Inferior parietal cortex (tissue), 1 donor: ENCODE measurements at regions not wholly inside any gene's neighbourhood (a gene's known extent, or its start where the extent isn't known, plus 50 kb on each side); places are given as distances from the start of the nearest gene placed in this dataset.
"Not testable (repeated sequence)": the region's sequence is repeated elsewhere in the genome, so short reads cannot be mapped to it uniquely, and the experiment has no call there.

Experiments
- DNase-seq: peaks from one replicate; pipeline ENCODE4 v3.0.0-alpha.2; 2016; ENCODE audit errors: extremely low spot score

DNA sequence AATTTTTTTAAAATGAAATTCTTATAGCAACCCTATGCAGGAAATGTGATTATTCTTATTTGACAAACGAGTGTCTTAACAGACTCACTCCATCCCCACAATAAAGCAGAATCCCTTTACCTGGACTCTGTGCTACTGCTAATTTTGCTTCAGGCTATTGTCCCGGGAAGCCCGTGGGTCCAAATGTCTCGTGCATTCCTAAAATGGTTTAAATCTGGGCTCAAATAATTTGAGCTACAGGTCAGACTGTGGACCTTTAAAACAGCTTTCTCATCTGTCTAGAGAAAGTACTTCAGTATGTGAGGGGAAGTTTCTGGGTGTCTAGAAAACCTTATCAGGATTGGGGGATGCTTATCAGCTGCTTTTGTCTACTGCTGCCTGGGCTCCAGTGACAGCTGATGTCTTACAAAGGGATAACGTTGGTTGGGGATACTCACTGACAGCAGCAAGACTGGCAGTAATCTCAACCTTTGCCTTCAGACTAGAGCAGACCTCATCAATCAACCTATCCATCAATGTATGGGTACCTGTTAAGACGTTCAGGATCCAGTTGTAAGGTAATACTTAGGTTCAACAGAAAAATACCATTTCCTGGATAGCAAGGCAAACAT lies 197.9 kb upstream of the CDH11 start:
- DNase-seq, result no peak

DNA sequence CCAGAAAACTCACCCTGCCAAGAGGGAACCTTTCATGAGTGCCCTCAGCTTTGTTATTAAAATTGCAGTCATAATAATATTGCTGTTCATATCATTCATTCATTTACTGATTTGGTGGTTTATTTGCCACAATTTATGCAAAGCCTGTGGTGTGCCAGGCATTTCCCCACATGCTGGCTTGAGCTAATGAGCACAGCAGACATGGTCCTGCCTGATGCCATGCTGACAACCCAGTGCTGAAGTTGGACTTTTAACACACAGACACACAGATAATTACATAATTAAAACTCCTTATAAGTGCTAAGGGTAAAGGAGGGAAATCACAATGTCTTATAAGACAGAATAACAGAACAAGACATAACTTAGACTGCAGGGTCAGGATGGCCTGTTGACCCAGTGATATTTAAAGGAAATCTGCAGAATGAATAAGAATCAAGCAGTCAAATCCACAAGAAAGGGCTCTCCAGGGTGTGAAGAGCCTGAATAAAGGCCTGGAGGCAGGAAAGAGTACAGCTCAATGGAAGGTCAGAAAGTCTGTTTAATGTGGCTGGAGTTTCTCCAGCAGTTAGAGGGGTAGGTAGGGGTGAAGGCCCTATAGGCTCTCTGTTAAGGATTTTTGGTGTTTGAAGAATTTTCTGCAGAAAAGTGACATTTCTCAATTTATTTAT lies 196.9 kb upstream of the CDH11 start:
- DNase-seq, result no peak

DNA sequence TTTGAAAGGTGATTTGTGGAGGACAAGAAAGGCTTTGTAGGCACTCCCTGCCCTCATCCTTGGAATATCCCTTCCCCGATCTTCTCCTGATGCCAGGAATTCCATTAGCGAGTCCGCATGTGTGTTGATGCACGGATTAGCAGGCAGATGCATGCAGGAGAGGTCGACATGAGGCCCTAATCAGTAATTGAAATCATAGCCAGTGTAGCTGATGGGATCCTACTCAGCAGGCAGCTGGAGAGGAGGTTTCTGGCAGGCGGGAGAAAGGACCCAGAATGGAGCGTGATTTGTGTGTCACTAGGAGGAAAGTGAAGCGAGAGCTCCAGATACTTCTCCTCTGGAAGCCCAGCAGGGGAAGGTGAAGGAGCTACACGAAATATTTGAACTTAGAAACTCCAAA lies 196.3 kb upstream of the CDH11 start:
- no peak for DNase-seq

DNA sequence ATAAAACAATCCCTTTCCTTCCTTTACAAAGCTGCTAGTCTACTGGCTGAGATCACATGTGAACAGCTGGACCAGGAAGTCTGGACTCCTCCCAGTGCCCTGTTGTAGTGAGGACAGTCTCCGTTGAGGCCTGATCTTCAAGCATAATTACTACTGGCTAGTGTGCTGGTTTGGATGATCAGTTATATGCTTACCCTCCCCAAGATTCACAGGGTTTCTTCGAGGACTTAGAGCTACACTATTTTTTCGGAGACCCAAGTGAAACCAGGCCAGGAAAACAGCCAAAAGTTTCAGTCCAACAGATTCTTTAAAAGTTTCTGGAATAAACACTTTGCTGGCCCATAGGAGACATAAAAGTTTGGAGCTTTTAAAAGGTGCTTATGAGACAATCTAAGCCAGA lies 194.9 kb upstream of the CDH11 start:
- DNase-seq, result no peak

DNA sequence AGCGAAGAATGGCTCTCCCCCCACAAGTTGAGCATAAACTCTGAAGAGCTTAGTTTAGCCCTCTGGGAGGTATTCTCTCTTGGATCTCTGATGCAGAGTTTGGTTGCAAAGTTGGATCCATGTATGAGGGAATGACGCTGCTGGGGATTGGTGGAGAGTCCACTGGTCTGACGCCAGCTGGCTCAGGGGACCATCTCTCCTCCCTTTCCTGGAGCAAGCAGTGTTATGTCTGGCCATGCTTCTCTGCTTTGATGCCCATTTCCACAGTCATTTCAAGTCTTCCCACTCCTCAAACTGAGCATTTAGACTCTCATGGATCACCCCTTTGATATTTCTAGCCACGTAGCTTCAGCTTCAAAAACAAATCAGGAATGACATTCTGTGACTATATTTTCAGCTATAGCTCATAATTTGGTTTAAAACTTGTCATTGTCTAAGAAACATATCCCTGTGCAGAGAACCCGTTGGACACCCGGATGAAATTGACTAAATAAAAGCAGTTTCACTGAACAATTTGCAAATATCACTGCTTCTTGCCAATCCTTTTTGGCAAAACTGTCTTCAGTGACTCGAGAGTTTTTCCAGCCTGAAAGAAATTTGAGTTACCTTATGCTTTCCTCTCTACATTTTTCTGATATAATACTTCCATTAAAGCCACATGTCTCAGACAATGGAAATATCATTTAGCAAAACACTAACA lies 193.4 kb upstream of the CDH11 start:
- DNase-seq, result no peak

DNA sequence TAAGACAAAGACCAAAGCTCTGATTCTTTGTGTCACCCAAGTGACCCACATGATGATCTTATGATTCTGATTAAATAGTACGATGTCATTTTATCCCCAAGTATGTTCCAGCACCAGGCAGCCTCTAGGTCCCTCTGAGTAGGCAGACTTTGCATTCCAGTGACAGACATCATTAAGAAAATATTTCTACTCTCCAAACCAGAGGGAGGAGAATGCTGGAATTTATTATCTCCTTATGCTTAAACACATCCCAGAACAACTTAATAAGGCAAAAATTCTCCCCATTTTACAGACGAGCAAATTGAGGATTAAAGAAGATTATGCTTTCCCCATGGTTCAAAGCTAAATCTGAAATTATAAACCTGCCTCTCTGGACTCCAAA lies 192.8 kb upstream of the CDH11 start:
- DNase-seq, result no peak

DNA sequence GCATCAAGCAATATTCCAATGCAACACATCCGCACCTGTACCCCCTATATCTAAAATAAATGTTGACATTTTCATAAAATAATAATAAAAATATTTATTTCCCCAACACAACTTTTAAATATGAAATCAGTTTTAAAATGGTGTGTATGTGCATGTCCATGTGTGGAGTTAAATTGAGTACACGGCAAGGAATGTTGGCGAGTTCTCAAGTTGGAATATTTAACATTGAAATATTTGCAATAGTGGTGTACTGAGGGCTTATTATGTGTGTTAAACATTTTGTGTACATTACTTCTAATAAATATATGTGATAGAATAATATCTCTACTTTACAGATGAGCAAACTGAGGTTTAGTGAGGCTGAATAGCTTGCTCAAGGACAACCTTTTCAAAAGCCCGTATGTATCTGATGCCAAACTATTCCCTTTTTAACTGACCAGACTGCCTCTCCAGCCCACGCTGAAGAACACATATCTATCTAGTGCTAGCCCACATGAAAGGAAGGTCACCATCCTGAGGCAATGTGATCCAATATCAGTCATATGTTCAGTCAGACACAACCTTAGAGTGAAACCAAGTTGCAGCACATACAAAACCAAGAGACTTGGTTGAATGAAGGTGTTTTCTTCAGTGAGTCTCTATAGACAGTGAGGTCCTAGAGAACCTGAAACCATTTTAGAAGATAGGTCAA lies 192.2 kb upstream of the CDH11 start:
- DNase-seq, result no peak

DNA sequence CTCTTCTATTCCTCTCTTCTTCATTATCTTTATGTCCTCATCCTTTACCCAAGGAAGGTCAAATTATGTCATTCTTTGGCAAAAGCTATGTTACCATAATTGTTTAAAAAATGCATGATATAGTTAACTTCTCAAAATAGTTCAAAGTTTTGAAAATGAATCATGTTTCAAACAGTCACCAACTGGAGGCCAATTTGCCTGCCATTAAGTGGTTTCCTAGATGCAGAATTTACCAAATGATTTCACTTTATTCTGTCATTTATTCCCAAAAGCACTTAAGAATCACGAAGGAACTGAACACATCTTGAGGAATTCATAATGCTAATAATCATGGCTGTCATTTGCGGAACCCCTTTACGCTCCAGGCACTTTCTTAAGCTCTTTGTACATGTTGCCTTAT lies 190.9 kb upstream of the CDH11 start:
- no peak for DNase-seq

DNA sequence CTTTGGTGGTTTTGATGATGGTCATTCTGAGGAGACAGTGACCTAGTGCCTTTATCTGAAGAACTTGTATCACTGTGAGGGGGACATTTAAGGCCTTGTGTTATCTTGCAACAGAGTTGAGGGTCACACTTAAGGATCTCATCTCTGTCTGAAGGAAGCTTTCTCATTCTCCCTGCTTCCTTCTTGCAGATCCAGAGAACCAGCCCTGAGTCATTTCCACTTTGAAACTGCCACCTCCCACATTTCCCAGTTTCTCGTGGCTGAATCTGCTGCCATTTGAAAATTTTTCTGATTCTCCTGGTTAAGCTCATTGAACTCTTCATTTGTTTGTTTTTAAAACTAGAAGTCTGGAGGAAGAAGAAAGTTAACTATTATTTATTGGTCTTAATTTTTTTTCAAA lies 190.2 kb upstream of the CDH11 start:
- no peak for DNase-seq

DNA sequence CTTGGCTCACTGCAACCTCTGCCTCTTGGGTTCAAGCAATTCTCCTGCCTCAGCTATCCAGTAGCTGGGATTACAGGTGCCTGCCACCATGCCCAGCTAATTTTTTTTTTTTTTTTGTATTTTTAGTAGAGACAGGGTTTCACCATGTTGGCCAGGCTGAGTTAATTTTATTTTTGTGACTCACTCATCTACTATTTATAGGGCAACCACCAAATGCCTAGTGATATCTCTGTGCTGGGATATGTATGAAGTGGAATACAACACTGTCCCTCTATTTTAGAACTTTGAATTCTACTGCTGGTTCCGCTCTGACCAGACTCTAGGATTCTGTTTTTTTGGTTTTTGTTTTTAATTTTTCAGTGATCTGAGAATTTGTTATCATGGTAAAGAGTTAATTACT lies 188.6 kb upstream of the CDH11 start:
- not testable (repeated sequence) for DNase-seq

DNA sequence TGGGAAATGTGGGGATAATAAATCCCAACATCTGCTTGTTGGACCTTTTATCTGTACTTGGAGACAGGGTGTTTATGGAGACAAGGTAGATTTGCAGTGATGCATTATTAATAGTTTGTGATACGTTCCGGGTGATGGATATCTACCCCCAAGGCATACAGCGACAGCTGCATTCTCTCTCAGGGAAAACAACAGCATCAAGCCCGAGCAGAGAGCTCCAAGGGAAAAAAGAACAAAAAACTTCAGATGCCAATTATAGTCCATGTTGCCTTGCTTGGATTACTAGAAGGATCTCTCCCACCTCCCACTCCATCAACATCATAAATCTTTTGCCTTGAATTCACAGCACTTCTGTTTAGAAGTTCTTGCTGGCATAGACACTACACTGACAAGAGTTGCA lies 187.5 kb upstream of the CDH11 start:
- DNase-seq, result peak; percentile 34

DNA sequence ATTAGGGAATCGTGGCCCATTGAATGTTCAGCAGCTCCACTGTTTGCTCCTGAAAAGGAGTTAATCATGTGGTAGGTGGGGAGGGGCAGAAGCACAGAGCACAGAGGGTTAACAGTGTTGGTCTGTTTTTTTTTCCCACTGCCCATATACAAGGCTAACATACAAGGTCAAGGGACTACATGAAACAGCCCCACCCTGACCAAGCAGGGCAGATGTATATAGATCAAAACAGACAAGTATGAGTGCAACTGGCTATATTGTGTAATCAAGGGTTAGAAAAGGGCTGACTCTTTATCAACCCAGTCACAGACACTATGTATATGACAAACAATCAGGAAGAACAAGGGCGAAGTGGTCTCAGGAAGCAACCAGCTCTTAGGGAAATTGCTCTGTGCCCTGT lies 186.6 kb upstream of the CDH11 start:
- DNase-seq, result no peak

DNA sequence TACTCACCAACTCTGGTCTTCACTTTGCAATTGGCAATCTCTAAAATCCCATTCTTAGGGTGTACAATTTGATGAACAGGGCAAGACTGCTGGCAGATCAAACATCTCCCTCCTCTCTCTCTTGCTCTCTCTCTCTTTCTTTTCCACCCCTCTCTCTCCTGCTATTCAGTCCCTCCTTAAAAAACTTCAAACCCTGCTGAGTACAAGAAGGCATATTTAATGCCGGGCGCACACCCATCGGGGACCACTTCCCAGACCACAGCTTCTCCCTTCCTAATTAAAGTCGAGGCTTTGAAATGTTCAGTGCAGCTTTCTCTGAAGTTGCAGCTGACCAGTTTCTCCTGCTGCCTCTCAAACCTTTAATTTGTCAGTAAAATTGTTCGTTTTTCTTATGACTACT lies 185.4 kb upstream of the CDH11 start:
- no peak for DNase-seq

DNA sequence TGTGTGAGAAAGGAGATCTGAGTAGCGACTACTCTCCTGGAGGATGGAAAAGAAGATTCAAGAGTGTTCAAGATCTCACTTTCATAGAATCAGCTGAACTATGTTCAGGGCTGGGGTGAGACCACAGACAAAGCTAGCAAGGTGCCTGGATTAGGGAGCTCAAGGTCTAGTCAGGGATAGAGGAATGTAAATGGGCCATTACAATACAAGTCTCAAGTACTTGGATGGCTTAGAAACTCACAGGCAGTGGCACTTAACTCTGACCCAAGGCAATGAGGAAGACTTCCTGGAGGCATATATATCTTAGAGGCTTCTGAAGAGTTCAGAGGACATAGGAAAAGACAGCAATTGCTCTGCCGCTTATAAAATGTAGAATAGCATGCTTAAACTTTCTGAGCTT lies 184.9 kb upstream of the CDH11 start:
- no peak for DNase-seq

DNA sequence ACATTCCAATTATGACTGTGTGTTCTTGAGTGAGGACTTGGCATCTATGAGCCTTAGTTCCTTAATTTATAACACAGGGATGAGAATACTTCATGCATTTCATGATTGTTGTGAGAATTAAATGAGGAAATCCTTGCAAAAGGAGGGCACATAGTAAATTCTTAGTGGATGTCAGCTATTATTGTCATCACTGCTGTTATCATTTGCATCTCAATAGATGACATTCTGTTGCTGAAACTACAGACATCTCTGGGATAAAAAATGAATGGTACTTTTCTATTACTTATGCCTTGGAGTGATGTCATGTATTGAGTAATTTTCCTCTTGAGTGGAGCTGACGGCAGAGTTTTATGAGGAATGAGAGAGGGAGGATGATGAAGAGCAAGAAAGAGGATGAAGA lies 184.4 kb upstream of the CDH11 start:
- DNase-seq, result no peak

DNA sequence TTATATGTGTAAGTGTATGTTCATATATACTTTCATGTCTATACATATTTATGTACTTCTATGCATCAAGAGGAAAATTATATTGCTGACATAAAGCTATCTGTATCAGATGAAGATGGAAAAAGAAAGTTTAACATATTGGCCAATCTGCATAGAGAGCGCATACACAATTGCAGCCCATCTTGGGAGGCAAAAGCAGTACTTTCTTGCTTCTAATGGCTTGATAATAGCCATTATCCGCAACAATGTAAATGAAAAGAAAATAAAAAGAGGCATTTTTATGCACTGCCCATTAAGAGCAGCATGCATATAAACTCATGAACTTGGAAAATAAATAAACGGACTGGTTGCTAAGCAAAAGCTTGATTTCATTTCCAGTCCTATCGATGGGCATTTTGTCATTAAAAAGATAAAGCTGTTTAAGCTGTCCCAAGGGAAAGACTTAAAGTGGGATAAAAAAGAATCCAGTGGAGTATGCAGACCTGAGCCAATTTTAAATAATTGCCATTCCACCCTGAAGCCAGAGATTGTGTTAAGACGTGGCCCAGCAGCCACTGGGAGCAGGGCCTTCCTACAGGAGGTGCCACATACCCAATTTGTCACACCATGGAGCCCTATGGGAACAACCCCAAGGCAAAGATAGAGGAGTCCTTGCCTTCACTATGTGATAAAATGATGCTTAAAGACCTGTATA lies 183.6 kb upstream of the CDH11 start:
- no peak for DNase-seq

DNA sequence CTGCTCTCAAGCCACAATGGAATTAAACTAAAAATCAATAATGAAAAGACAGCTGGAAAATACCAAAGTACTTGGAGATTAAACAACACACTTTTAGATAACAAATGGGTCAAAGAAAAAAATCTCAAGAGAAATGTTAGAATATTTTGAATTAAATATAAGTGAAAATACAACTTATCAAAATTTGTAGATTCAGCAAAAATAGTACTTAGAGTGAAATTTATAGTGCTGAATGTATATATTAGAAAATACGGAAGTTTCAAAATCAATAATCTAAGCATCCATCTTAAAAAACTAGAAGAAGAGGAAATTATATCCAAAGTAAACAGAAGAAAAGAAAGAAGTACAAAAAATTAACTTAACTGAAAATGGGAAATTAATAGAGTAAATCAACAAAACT lies 179.2 kb upstream of the CDH11 start:
- no peak for DNase-seq

DNA sequence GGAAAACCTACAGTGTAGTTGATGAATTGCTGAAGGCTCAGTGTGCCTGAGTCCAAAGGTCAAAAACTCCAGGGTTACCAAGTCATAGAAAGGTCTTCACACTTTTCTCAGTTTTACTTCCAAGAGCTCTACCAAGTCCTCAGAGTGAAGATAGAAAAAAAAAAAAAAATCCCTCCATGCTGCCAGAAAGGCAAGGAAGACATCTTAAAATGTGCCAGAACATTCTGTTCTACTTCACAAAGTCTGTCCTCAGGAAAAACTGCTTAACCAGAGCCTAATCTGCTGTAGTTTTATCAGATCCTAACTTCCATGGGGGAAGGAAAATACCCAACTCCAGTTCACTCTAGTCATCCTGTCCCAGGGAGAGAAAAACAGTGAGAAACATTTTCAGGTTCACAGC lies 175.6 kb upstream of the CDH11 start:
- DNase-seq, result no peak

DNA sequence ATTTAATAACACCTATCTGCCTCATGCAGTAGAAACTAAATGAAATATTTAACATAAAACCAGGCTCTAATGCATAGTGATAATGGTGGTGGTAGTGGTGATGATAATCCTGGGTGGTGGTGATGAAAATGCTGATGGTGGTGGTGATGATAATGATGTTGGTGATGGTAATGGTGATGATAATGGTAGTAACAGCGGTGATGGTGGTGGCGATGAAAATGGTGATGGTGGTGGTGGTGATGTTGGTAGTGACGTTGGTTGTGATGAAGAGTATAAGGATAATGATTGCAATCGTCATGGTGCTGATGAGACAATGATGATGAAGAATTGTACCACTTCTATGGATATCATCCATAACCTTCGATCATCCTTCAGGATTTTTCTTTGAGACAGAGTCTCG lies 173.7 kb upstream of the CDH11 start:
- no peak for DNase-seq

DNA sequence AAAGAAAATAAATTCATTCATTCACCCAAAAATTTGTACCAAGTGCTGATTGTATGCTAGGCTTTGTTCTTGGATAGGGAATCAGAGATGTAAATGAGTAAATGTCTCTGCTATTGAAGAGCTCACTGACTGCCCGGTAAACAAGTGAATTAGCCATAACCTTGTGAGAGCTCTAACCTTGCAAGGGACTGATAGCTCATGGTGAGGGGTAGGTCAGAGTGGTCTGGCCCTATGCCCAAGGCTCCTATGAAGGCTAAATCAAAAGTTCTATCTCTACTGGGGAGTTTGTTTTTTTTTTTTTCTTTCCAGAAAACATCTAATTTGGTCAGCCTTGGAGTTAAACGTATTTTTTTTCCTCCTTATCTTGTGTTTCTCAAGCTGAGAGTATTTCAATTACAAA lies 172.8 kb upstream of the CDH11 start:
- DNase-seq, result no peak

DNA sequence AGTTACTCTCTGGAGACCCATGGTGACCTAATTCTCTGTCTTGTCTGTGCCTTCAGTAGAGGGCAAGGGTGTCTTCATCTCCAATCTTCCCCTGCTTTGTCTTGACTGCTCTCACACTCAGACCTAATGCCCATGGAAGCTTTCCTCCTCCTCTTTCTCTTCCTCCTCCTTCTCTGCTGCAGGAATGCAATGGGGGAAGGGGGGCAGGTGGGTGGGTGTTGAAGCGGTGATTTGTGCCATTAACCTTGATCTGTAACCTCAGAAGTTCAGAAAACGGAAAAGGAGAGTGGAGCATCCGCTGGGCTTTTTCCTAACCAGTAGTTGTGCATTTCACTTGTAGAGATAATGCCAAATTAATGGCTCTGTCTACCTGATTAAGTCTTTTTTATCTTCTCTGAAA lies 172.3 kb upstream of the CDH11 start:
- DNase-seq, result no peak

DNA sequence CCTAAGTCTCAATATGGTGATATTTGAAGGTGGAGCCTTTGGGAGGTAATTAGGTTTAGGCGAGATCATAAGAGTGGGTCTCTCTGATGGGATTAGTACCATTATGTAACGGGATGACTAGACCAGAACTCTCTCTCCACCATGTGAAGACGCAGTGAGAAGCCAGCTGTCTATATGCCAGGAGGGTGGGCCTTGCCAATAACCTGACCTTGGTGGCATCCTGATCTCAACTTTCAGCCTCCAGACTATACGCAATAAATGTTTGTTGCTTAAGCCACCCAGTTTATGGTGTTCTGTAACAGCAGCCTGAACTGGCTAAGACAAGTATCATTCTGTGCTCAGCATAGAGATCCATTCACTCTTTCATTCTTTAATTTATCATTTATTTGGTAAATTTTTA lies 167.2 kb upstream of the CDH11 start:
- no peak for DNase-seq
